ENCODE measurements at regions not wholly inside any gene's neighbourhood (a gene's known extent, or its start where the extent isn't known, plus 50 kb on each side); places are given as distances from the start of the nearest gene placed in this dataset.

GRCh38 chr3:86645756-86646155, 345.2 kb downstream of the VGLL3 start:
- H3K79me2 ChIP-seq (ENCODE audit: control insufficient read depth, insufficient read depth, low read length), result no peaks in the 10 kb centered on the region
- ChIA-PET POLR2A (no interaction called here), SMC1A (ENCODE audit: uncharacterized antibody, unreplicated experiment) (no interaction called here), CTCF (no interaction called here), RAD21 (ENCODE audit: unreplicated experiment) (no interaction called here)
- FAIRE-seq, result no peak
- no peak overlapping the region for H3K9ac ChIP-seq (ENCODE audit: control insufficient read depth, insufficient read depth, low read length)
- no peaks in the 10 kb centered on the region for H3K27me3 ChIP-seq (replicated peaks in 1 of 2; ENCODE audit: control insufficient read depth in 2 of 2, insufficient read depth in 2 of 2, low read length in 1 of 2)
- no peaks in the 10 kb centered on the region for H3K4me1 ChIP-seq (ENCODE audit: control insufficient read depth, insufficient read depth, low read length)
- no peak for DNase-seq (ENCODE audit: low read depth, low spot score)
- no peak for ATAC-seq
- intact Hi-C loops (cut with micrococcal nuclease; ENCODE audit: unreplicated experiment), result no loop called here
- H3K27ac ChIP-seq (ENCODE audit: control insufficient read depth, insufficient read depth), result no peak overlapping the region
- H3K4me3 ChIP-seq, result no peak overlapping the region
- BruUV-seq (replicated peaks), result no TSS peak
- 81% methylated on average over 2 of the region's 2 CpGs for WGBS (ENCODE audit: insufficient coverage, insufficient replicate concordance, low lambda C conversion rate, missing lambda C conversion rate)
- no peaks in the 10 kb centered on the region for H3K9me3 ChIP-seq (replicated peaks; ENCODE audit: control insufficient read depth, insufficient read depth, low read length)
- no peak overlapping the region for H2AFZ ChIP-seq (ENCODE audit: control insufficient read depth, low read depth, low read length)
- in situ Hi-C loops (cut with MboI), result no loop called here
- no peaks in the 10 kb centered on the region for H3K36me3 ChIP-seq (ENCODE audit: control insufficient read depth in 2 of 2, insufficient read depth in 2 of 2, low read length in 1 of 2)
- TF ChIP-seq HCFC1 (IDR thresholded peaks at IDR 0.05; ENCODE audit: low read length) (no peak), ZNF384 (IDR thresholded peaks at IDR 0.05; ENCODE audit: borderline replicate concordance, low read depth, low read length) (no peak), SRF (IDR thresholded peaks at IDR 0.05; ENCODE audit: low read depth in 2 of 2, low read length in 2 of 2) (no peak), RAD21 (IDR thresholded peaks at IDR 0.05; ENCODE audit: insufficient read depth, low read depth, low read length) (no peak), ZSCAN29 (IDR thresholded peaks at IDR 0.05) (no peak), PAX5 (IDR thresholded peaks at IDR 0.05; ENCODE audit: borderline replicate concordance, low read depth, low read length) (no peak), SMC3 (IDR thresholded peaks at IDR 0.05; ENCODE audit: borderline replicate concordance, low read length) (no peak), ASH2L (IDR thresholded peaks at IDR 0.05; ENCODE audit: borderline replicate concordance, low read depth) (no peak), DPF2 (IDR thresholded peaks at IDR 0.05) (no peak), NFYB (IDR thresholded peaks at IDR 0.05; ENCODE audit: insufficient read depth, low read depth, low read length) (no peak), BACH1 (IDR thresholded peaks at IDR 0.05; ENCODE audit: borderline replicate concordance) (no peak)
- H3K4me2 ChIP-seq (ENCODE audit: control insufficient read depth, insufficient read depth), result no peak overlapping the region
- H4K20me1 ChIP-seq (ENCODE audit: control insufficient read depth, insufficient read depth), result no peaks in the 10 kb centered on the region

- Histone ChIP-seq H3K9me3 (replicated peaks; ENCODE audit: control insufficient read depth, insufficient read depth, low read length) (no peaks in the 10 kb centered on the region), H3K27me3 (replicated peaks in 1 of 2; ENCODE audit: control insufficient read depth in 2 of 2, insufficient read depth in 2 of 2, low read length in 1 of 2) (no peaks in the 10 kb centered on the region), H2AFZ (ENCODE audit: control insufficient read depth, low read depth, low read length) (no peak overlapping the region), H3K36me3 (ENCODE audit: control insufficient read depth in 2 of 2, insufficient read depth in 2 of 2, low read length in 1 of 2) (no peaks in the 10 kb centered on the region), H3K4me3 (no peak overlapping the region), H3K27ac (ENCODE audit: control insufficient read depth, insufficient read depth) (no peak overlapping the region), H3K4me2 (ENCODE audit: control insufficient read depth, insufficient read depth) (no peak overlapping the region), H3K79me2 (ENCODE audit: control insufficient read depth, insufficient read depth, low read length) (no peaks in the 10 kb centered on the region), H3K4me1 (ENCODE audit: control insufficient read depth, insufficient read depth, low read length) (no peaks in the 10 kb centered on the region), H3K9ac (ENCODE audit: control insufficient read depth, insufficient read depth, low read length) (no peak overlapping the region), H4K20me1 (ENCODE audit: control insufficient read depth, insufficient read depth) (no peaks in the 10 kb centered on the region)
- intact Hi-C loops (cut with micrococcal nuclease; ENCODE audit: unreplicated experiment), result no loop called here
- SMC1A ChIA-PET (ENCODE audit: uncharacterized antibody, unreplicated experiment), result no interaction called here
- RAD21 ChIA-PET (ENCODE audit: unreplicated experiment), result no interaction called here
- in situ Hi-C loops (cut with MboI), result no loop called here
- no TSS peak for BruUV-seq (replicated peaks)
- ATAC-seq (no peak), FAIRE-seq (no peak), DNase-seq (ENCODE audit: low read depth, low spot score) (no peak)
- WGBS (ENCODE audit: insufficient coverage, insufficient replicate concordance, low lambda C conversion rate, missing lambda C conversion rate), result 34% methylated on average over 3 of the region's 3 CpGs
- CTCF ChIA-PET, result no interaction called here
- POLR2A ChIA-PET, result no interaction called here
- no peak for TF ChIP-seq MLLT1 (IDR thresholded peaks at IDR 0.05)
- TF ChIP-seq E2F4 (IDR thresholded peaks at IDR 0.05; ENCODE audit: low read depth, low read length), result no peak
- TF ChIP-seq POLR2AphosphoS5 (IDR thresholded peaks at IDR 0.05; ENCODE audit: low read length), result no peak
- TF ChIP-seq ZBTB4 (CRISPR knock-in tag; IDR thresholded peaks at IDR 0.05), result no peak
These were observed 356.6 kb downstream of the VGLL3 start for GRCh38 chr3:86634361-86634760.
